Aorta (tissue), 5 donors: ENCODE measurements at regions not wholly inside any gene's neighbourhood (a gene's known extent, or its start where the extent isn't known, plus 50 kb on each side); places are given as distances from the start of the nearest gene placed in this dataset.
"Not testable (repeated sequence)": the region's sequence is repeated elsewhere in the genome, so short reads cannot be mapped to it uniquely, and the experiment has no call there.

ENCODE experiments used
- ATAC-seq: fragments of 200-7000 bp; cut with Tn5 transposase; one replicate; pipeline ENCODE4 v1.9.1; 2022; ENCODE audit warnings: moderate library complexity; ENCODE audit not compliant: low FRiP score
- DNase-seq, 2 donors: peaks; one replicate each; pipeline ENCODE4 v3.0.0-alpha.2; 2020
- H3K27ac ChIP-seq, 2 donors: one replicate each; pipeline ENCODE4 v1.5.1; 2013; ENCODE audit warnings: low read length in 2 of 2, mild to moderate bottlenecking in 2 of 2, moderate library complexity in 2 of 2, control low read depth in 1 of 2, inconsistent platforms in 1 of 2, low read depth in 1 of 2
- H3K27me3 ChIP-seq, 2 donors: one replicate each; pipeline ENCODE4 v1.6.1; 2013; ENCODE audit warnings: control low read depth in 1 of 2, low read length in 1 of 2, mild to moderate bottlenecking in 1 of 2, moderate library complexity in 1 of 2; ENCODE audit not compliant: insufficient read depth in 2 of 2, control insufficient read depth in 1 of 2
- H3K36me3 ChIP-seq, 2 donors: one replicate each; pipeline ENCODE4 v1.6.1; 2013; ENCODE audit warnings: control low read depth in 1 of 2, low read length in 1 of 2, mild to moderate bottlenecking in 1 of 2; ENCODE audit not compliant: insufficient read depth in 2 of 2, control insufficient read depth in 1 of 2
- H3K4me1 ChIP-seq, 2 donors: one replicate each; pipeline ENCODE4 v1.6.1; 2013; ENCODE audit warnings: low read length in 2 of 2, control low read depth in 1 of 2, mild to moderate bottlenecking in 1 of 2, moderate library complexity in 1 of 2; ENCODE audit not compliant: insufficient read depth in 2 of 2, control insufficient read depth in 1 of 2
- H3K4me3 ChIP-seq, 2 donors: one replicate each; pipeline ENCODE4 v1.5.1; 2013; ENCODE audit warnings: low read length in 2 of 2, control low read depth in 1 of 2, mild to moderate bottlenecking in 1 of 2
- H3K9me3 ChIP-seq: one replicate; pipeline ENCODE4 v1.6.1; 2013; ENCODE audit warnings: mild to moderate bottlenecking, low read length; ENCODE audit not compliant: control insufficient read depth
- WGBS, 2 donors: extraction: QIAGEN DNeasy Blood & Tissue Kit; methylation state at CpG; one replicate each; pipeline ENCODE4 v1.1.7; 2013; 5-methylcytosine and 5-hydroxymethylcytosine counted together
- intact Hi-C, 2 donors: fragments of 100-400 bp; cut with DNase I; formaldehyde crosslinking; loops; one replicate each; pipeline versions ENCODE4 v1.14.2 to v1.15.0; 2022
- donor health status: healthy with polysubstance abuse.
- donor health status: Bipolar disorder and iron deficiency.
- donor health status: DM: no; HTN: no; CAD: no.
- donor health status: DM: no; HTN: no; CAD: no.
- donor health status: DM: yes; HTN: yes; CAD: no.

- H3K4me3 ChIP-seq, result no peak overlapping the region
- no peak overlapping the region for H3K27ac ChIP-seq
- no peaks in the 10 kb centered on the region for H3K27me3 ChIP-seq
- no peaks in the 10 kb centered on the region for H3K9me3 ChIP-seq
- intact Hi-C loops, result no loop called here
- 40 to 41% methylated on average over 7 of the region's 7 CpGs for WGBS, 2 donors
- DNase-seq (no peak), ATAC-seq (no peak)
- H3K36me3 ChIP-seq, result no peaks in the 10 kb centered on the region
- H3K4me1 ChIP-seq, result peaks cover 0 to 2% of the 10 kb centered on the region in 2 donors
Observed at GRCh38 chr10:20535897-20536881, 360.9 kb downstream of the NEBL start.

- H3K27me3 ChIP-seq, H3K36me3 ChIP-seq, DNase-seq, intact Hi-C loops, H3K4me3 ChIP-seq, H3K9me3 ChIP-seq, H3K4me1 ChIP-seq, H3K27ac ChIP-seq, ATAC-seq: not testable (repeated sequence)
- 90 to 94% methylated on average over 17 to 19 of the region's 20 CpGs for WGBS, 2 donors
Observed at GRCh38 chr10:20531241-20531883, 365.7 kb downstream of the NEBL start.

- no peaks in the 10 kb centered on the region for H3K36me3 ChIP-seq
- 93 to 94% methylated on average over 5 of the region's 5 CpGs for WGBS, 2 donors
- intact Hi-C loops, result no loop called here
Observed at GRCh38 chr10:20521186-20521585, 375.9 kb downstream of the NEBL start.

GRCh38 chr10:20515654-20516053, 381.5 kb downstream of the NEBL start:
- Histone ChIP-seq H3K4me1 (no peaks in the 10 kb centered on the region), H3K27ac (no peak overlapping the region), H3K9me3 (no peaks in the 10 kb centered on the region), H3K4me3 (no peak overlapping the region), H3K27me3 (no peaks in the 10 kb centered on the region), H3K36me3 (no peaks in the 10 kb centered on the region)
- ATAC-seq, result no peak
- intact Hi-C loops, result no loop called here
- 96 to 97% methylated on average over 3 of the region's 3 CpGs for WGBS, 2 donors
- no peak for DNase-seq

More at GRCh38 chr10:20521186-20521585, 375.9 kb downstream of the NEBL start:
- Histone ChIP-seq H3K27me3 (no peaks in the 10 kb centered on the region), H3K27ac (no peak overlapping the region), H3K4me3 (no peak overlapping the region), H3K9me3 (no peaks in the 10 kb centered on the region), H3K4me1 (no peaks in the 10 kb centered on the region)
- ATAC-seq (no peak), DNase-seq (no peak)

GRCh38 chr10:20512631-20513030, 384.5 kb downstream of the NEBL start:
- ATAC-seq (no peak), DNase-seq (no peak)
- H3K27me3 ChIP-seq, result peaks cover 0 to 1% of the 10 kb centered on the region in 2 donors
- intact Hi-C loops, result no loop called here
- H3K9me3 ChIP-seq, result no peaks in the 10 kb centered on the region
- no peaks in the 10 kb centered on the region for H3K4me1 ChIP-seq
- no peak overlapping the region for H3K4me3 ChIP-seq
- no peaks in the 10 kb centered on the region for H3K36me3 ChIP-seq
- 86 to 87% methylated on average over 8 of the region's 8 CpGs for WGBS, 2 donors
- H3K27ac ChIP-seq, result no peak overlapping the region

- Histone ChIP-seq H3K4me3 (no peak overlapping the region), H3K27ac (no peak overlapping the region), H3K36me3 (no peaks in the 10 kb centered on the region), H3K9me3 (peaks cover 3% of the 10 kb centered on the region), H3K4me1 (no peaks in the 10 kb centered on the region), H3K27me3 (peaks cover 0 to 1% of the 10 kb centered on the region in 2 donors)
- ATAC-seq (no peak), DNase-seq (no peak)
- intact Hi-C loops, result no loop called here
Observed at GRCh38 chr10:20508921-20509320, 388.2 kb downstream of the NEBL start.

- no peak for ATAC-seq
- no peaks in the 10 kb centered on the region for H3K36me3 ChIP-seq
- H3K4me1 ChIP-seq, result no peaks in the 10 kb centered on the region
- no peak overlapping the region for H3K27ac ChIP-seq
- H3K4me3 ChIP-seq, result no peak overlapping the region
- DNase-seq, result no peak
- intact Hi-C loops, result no loop called here
- no peaks in the 10 kb centered on the region for H3K27me3 ChIP-seq
- H3K9me3 ChIP-seq, result peaks cover 3% of the 10 kb centered on the region
- WGBS, 2 donors, result 74 to 77% methylated on average over 5 of the region's 5 CpGs
Observed at GRCh38 chr10:20502903-20503585, 394.1 kb downstream of the NEBL start.

GRCh38 chr10:20494474-20494873, 402.6 kb downstream of the NEBL start:
- H3K27me3 ChIP-seq, result no peaks in the 10 kb centered on the region
- H3K9me3 ChIP-seq, result peaks cover 1% of the 10 kb centered on the region
- no peak overlapping the region for H3K27ac ChIP-seq
- no peak for ATAC-seq
- H3K36me3 ChIP-seq, result no peaks in the 10 kb centered on the region
- no peaks in the 10 kb centered on the region for H3K4me1 ChIP-seq
- DNase-seq, result no peak
- H3K4me3 ChIP-seq, result no peak overlapping the region
- intact Hi-C loops, result no loop called here
- WGBS, 2 donors, result 67 to 70% methylated on average over 1 of the region's 1 CpG
